Activated T-cell treated with anti-CD3 and anti-CD28 coated beads, Interleukin-2, amount 50 U/mL, for 72 hours (primary cell): ENCODE measurements at regions not wholly inside any gene's neighbourhood (a gene's known extent, or its start where the extent isn't known, plus 50 kb on each side); places are given as distances from the start of the nearest gene placed in this dataset.

ENCODE experiments used
- ATAC-seq, 2 donors: fragments of 150-1000 bp; cut with Tn5 transposase; replicated peaks in 1 of 2; 2 replicates each; pipeline ENCODE4 v1.10.0; 2021; ENCODE audit warnings: moderate library complexity in 2 of 2, mild to moderate bottlenecking in 1 of 2
- DNase-seq, 2 donors: peaks; one replicate each; pipeline ENCODE4 v3.0.0; 2021 to 2022; ENCODE audit warnings: mixed read lengths in 1 of 2
- H3K27ac Mint-ChIP-seq: one replicate; pipeline ENCODE4 v1.8.0; 2022; ENCODE audit warnings: mild to moderate bottlenecking, moderate library complexity, mixed read lengths
- H3K27me3 Mint-ChIP-seq: one replicate; pipeline ENCODE4 v1.8.0; 2022; ENCODE audit warnings: low read depth, mixed read lengths
- H3K36me3 Mint-ChIP-seq, 2 donors: one replicate each; pipeline ENCODE4 v1.8.0; 2022; ENCODE audit warnings: mixed read lengths in 2 of 2, mild to moderate bottlenecking in 1 of 2; ENCODE audit not compliant: insufficient read depth in 2 of 2
- H3K4me1 Mint-ChIP-seq: one replicate; pipeline ENCODE4 v1.8.0; 2022; ENCODE audit warnings: low read depth, mixed read lengths
- H3K4me3 Mint-ChIP-seq, 2 donors: one replicate each; pipeline ENCODE4 v1.8.0; 2022; ENCODE audit warnings: mild to moderate bottlenecking in 2 of 2, mixed read lengths in 2 of 2, moderate library complexity in 2 of 2
- H3K9me3 Mint-ChIP-seq, 2 donors: one replicate each; pipeline ENCODE4 v1.8.0; 2022; ENCODE audit warnings: mixed read lengths in 2 of 2

GRCh38 chr16:79484237-79484636 is 116.3 kb downstream of the MAF start:
- no peaks in the 10 kb centered on the region for H3K36me3 Mint-ChIP-seq
- H3K27ac Mint-ChIP-seq, result no peak overlapping the region
- ATAC-seq, result no peak
- no peak for DNase-seq
- no peaks in the 10 kb centered on the region for H3K4me1 Mint-ChIP-seq
- peaks cover 0 to 5% of the 10 kb centered on the region in 2 donors for H3K9me3 Mint-ChIP-seq
- peaks cover 26% of the 10 kb centered on the region for H3K27me3 Mint-ChIP-seq
- no peak overlapping the region for H3K4me3 Mint-ChIP-seq

GRCh38 chr16:79483336-79483735 is 117.2 kb downstream of the MAF start:
- DNase-seq, result no peak
- no peaks in the 10 kb centered on the region for H3K4me1 Mint-ChIP-seq
- H3K27me3 Mint-ChIP-seq, result peaks cover 21% of the 10 kb centered on the region
- no peak overlapping the region for H3K4me3 Mint-ChIP-seq
- H3K36me3 Mint-ChIP-seq, result no peaks in the 10 kb centered on the region
- peaks cover 0 to 3% of the 10 kb centered on the region in 2 donors for H3K9me3 Mint-ChIP-seq
- H3K27ac Mint-ChIP-seq, result no peak overlapping the region
- no peak for ATAC-seq

- DNase-seq, result no peak
- Mint-ChIP-seq H3K9me3 (peaks cover 0 to 3% of the 10 kb centered on the region in 2 donors), H3K4me1 (no peaks in the 10 kb centered on the region), H3K36me3 (no peaks in the 10 kb centered on the region), H3K4me3 (no peak overlapping the region), H3K27ac (no peak overlapping the region), H3K27me3 (peaks cover 20% of the 10 kb centered on the region)
- ATAC-seq, result no peak
These were observed 118.5 kb downstream of the MAF start for GRCh38 chr16:79482011-79482410.

- no peak overlapping the region for H3K4me3 Mint-ChIP-seq
- ATAC-seq (no peak), DNase-seq (no peak)
- H3K4me1 Mint-ChIP-seq, result no peaks in the 10 kb centered on the region
- H3K27ac Mint-ChIP-seq, result no peak overlapping the region
- no peaks in the 10 kb centered on the region for H3K36me3 Mint-ChIP-seq
- peaks cover 0 to 3% of the 10 kb centered on the region in 2 donors for H3K9me3 Mint-ChIP-seq
- peaks cover 14% of the 10 kb centered on the region for H3K27me3 Mint-ChIP-seq
These were observed 119.6 kb downstream of the MAF start for GRCh38 chr16:79480929-79481328.

GRCh38 chr16:79480056-79480455 is 120.5 kb downstream of the MAF start:
- H3K27me3 Mint-ChIP-seq, result peaks cover 9% of the 10 kb centered on the region
- no peaks in the 10 kb centered on the region for H3K36me3 Mint-ChIP-seq

GRCh38 chr16:79476580-79476979 is 124.0 kb downstream of the MAF start:
- Mint-ChIP-seq H3K27me3 (peaks cover 6% of the 10 kb centered on the region), H3K4me3 (no peak overlapping the region), H3K36me3 (no peaks in the 10 kb centered on the region), H3K4me1 (no peaks in the 10 kb centered on the region), H3K27ac (no peak overlapping the region), H3K9me3 (peaks cover 0 to 3% of the 10 kb centered on the region in 2 donors)
- no peak for DNase-seq
- no peak for ATAC-seq

More at GRCh38 chr16:79480056-79480455, 120.5 kb downstream of the MAF start:
- ATAC-seq (no peak), DNase-seq (no peak)
- no peaks in the 10 kb centered on the region for H3K4me1 Mint-ChIP-seq
- no peak overlapping the region for H3K4me3 Mint-ChIP-seq
- no peak overlapping the region for H3K27ac Mint-ChIP-seq
- peaks cover 0 to 3% of the 10 kb centered on the region in 2 donors for H3K9me3 Mint-ChIP-seq

GRCh38 chr16:79475841-79476240 is 124.7 kb downstream of the MAF start:
- H3K4me1 Mint-ChIP-seq, result no peaks in the 10 kb centered on the region
- H3K4me3 Mint-ChIP-seq, result no peak overlapping the region
- DNase-seq, result no peak
- no peaks in the 10 kb centered on the region for H3K36me3 Mint-ChIP-seq
- H3K27me3 Mint-ChIP-seq, result no peaks in the 10 kb centered on the region
- no peak for ATAC-seq
- H3K9me3 Mint-ChIP-seq, result no peaks in the 10 kb centered on the region
- no peak overlapping the region for H3K27ac Mint-ChIP-seq

GRCh38 chr16:79473456-79473855 is 127.1 kb downstream of the MAF start:
- no peaks in the 10 kb centered on the region for H3K27me3 Mint-ChIP-seq
- H3K4me3 Mint-ChIP-seq, result no peak overlapping the region
- DNase-seq (no peak), ATAC-seq (no peak)
- no peak overlapping the region for H3K27ac Mint-ChIP-seq
- H3K9me3 Mint-ChIP-seq, result no peaks in the 10 kb centered on the region
- H3K4me1 Mint-ChIP-seq, result no peaks in the 10 kb centered on the region
- no peaks in the 10 kb centered on the region for H3K36me3 Mint-ChIP-seq

- no peak for ATAC-seq
- Mint-ChIP-seq H3K4me3 (no peak overlapping the region), H3K27me3 (no peaks in the 10 kb centered on the region), H3K36me3 (no peaks in the 10 kb centered on the region), H3K4me1 (no peaks in the 10 kb centered on the region), H3K9me3 (no peaks in the 10 kb centered on the region), H3K27ac (no peak overlapping the region)
- DNase-seq, result no peak
These were observed 128.1 kb downstream of the MAF start for GRCh38 chr16:79472426-79472825.

GRCh38 chr16:79469999-79470398 is 130.5 kb downstream of the MAF start:
- Mint-ChIP-seq H3K4me1 (no peaks in the 10 kb centered on the region), H3K27me3 (no peaks in the 10 kb centered on the region), H3K4me3 (no peak overlapping the region), H3K9me3 (no peaks in the 10 kb centered on the region), H3K36me3 (no peaks in the 10 kb centered on the region), H3K27ac (no peak overlapping the region)
- DNase-seq (no peak), ATAC-seq (no peak)

GRCh38 chr16:79468631-79469030 is 131.9 kb downstream of the MAF start:
- H3K4me1 Mint-ChIP-seq, result no peaks in the 10 kb centered on the region
- H3K4me3 Mint-ChIP-seq, result no peak overlapping the region
- peaks cover 0 to 2% of the 10 kb centered on the region in 2 donors for H3K36me3 Mint-ChIP-seq
- H3K27me3 Mint-ChIP-seq, result peaks cover 5% of the 10 kb centered on the region
- H3K9me3 Mint-ChIP-seq, result no peaks in the 10 kb centered on the region
- ATAC-seq, result no peak
- no peak for DNase-seq
- H3K27ac Mint-ChIP-seq, result no peak overlapping the region

- ATAC-seq (no peak), DNase-seq (no peak)
- Mint-ChIP-seq H3K36me3 (peaks cover 0 to 2% of the 10 kb centered on the region in 2 donors), H3K4me1 (no peaks in the 10 kb centered on the region), H3K9me3 (no peaks in the 10 kb centered on the region), H3K27ac (no peak overlapping the region), H3K4me3 (no peak overlapping the region), H3K27me3 (peaks cover 6% of the 10 kb centered on the region)
These were observed 132.4 kb downstream of the MAF start for GRCh38 chr16:79468121-79468552.

GRCh38 chr16:79466111-79466510 is 134.4 kb downstream of the MAF start:
- no peak for DNase-seq
- no peak overlapping the region for H3K27ac Mint-ChIP-seq
- peaks cover 0 to 2% of the 10 kb centered on the region in 2 donors for H3K36me3 Mint-ChIP-seq
- ATAC-seq, result no peak
- H3K9me3 Mint-ChIP-seq, result peaks cover 0 to 2% of the 10 kb centered on the region in 2 donors
- H3K27me3 Mint-ChIP-seq, result peaks cover 12% of the 10 kb centered on the region
- no peaks in the 10 kb centered on the region for H3K4me1 Mint-ChIP-seq
- no peak overlapping the region for H3K4me3 Mint-ChIP-seq

GRCh38 chr16:79463841-79464240 is 136.7 kb downstream of the MAF start:
- Mint-ChIP-seq H3K27me3 (peaks cover 18% of the 10 kb centered on the region), H3K4me3 (no peak overlapping the region), H3K9me3 (peaks cover 0 to 2% of the 10 kb centered on the region in 2 donors), H3K36me3 (peaks cover 0 to 2% of the 10 kb centered on the region in 2 donors), H3K4me1 (no peaks in the 10 kb centered on the region), H3K27ac (no peak overlapping the region)
- ATAC-seq (no peak), DNase-seq (no peak)
